ENCODE measurements at regions not wholly inside any gene's neighbourhood (a gene's known extent, or its start where the extent isn't known, plus 50 kb on each side); places are given as distances from the start of the nearest gene placed in this dataset.
"Not testable (repeated sequence)": the region's sequence is repeated elsewhere in the genome, so short reads cannot be mapped to it uniquely, and the experiment has no call there.

GRCh38 chr6:47180633-47181032 lies 129.1 kb downstream of the TNFRSF21 start:
- DNase-seq, result no peak

- no peak for DNase-seq
Observed at GRCh38 chr6:47179286-47179685, 130.4 kb downstream of the TNFRSF21 start.

GRCh38 chr6:47175656-47176055 lies 133.5 kb upstream of the ADGRF1 start:
- no peak for DNase-seq

DNA sequence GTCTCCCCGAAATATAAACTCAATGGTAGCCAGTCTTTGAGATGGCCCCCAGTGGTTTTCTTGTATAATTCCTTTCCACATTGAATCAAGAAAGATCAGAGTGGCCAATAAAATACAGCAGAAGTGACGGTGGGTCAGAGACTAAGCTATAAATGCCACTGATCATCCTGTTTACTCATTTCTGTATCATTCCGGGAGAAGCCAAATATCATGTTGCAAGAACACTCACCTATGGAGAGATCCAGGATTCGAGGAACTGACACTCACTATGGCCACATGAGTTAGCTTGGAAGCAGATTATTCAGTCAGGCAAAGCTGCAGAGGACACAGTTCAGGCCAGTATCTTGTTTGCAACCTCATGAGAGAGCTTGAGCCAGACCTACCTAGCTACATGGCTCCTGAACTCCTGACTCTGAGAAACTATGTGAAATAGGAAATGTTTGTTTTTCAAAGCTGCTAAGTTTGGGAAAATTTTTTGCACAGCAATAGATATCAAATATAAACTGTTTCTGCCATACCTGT lies 132.4 kb upstream of the ADGRF1 start:
- no peak for DNase-seq

DNA sequence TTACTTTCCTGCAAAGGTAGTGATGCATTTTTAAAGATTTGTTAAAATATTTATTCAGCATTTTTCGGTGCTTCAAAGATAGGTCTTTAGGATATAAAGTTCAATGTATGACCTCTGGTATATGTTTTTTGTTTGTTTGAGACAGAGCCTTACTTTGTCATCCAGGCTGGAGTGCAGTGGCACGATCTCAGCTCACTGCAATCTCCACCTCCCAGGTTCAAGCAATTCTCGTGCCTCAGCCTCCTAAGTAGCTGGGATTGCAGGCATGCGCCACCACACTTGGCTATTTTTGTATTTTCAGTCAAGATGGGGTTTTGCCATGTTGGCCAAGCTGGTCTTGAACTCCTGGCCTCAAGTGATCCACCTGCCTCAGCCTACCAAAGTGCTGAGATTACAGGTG lies 131.9 kb upstream of the ADGRF1 start:
- DNase-seq, result not testable (repeated sequence)

DNA sequence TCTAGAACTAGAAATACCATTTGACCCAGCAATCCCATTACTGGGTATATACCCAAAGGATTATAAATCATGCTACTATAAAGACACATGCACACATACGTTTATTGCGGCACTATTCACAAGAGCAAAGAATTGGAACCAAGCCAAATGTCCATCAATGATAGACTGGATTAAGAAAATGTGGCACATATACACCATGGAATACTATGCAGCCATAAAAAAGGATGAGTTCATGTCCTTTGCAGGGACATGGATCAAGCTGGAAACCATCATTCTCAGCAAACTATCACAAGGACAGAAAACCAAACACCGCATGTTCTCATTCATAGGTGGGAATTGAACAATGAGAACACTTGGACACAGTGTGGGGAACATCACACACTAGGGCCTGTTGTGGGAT lies 131.0 kb upstream of the ADGRF1 start:
- DNase-seq, result not testable (repeated sequence)

DNA sequence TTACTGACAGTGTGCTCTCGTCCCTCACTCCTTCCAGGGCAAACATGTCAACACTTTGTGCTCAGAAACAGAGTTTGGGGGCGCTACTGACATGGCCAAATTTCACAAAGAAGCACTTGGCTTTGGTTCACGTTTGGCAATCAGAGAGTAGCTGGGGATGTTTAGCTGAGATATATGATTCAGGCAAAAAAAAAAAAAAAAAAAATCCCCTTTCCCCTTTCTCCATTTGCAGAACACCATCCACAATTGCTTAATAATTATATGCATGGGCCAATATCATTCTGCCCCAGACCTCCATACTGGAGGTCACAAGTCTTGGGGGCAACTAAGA lies 128.4 kb upstream of the ADGRF1 start:
- DNase-seq, result no peak

- no peak for DNase-seq
Observed at GRCh38 chr6:47169785-47170616, 127.9 kb upstream of the ADGRF1 start.

DNA sequence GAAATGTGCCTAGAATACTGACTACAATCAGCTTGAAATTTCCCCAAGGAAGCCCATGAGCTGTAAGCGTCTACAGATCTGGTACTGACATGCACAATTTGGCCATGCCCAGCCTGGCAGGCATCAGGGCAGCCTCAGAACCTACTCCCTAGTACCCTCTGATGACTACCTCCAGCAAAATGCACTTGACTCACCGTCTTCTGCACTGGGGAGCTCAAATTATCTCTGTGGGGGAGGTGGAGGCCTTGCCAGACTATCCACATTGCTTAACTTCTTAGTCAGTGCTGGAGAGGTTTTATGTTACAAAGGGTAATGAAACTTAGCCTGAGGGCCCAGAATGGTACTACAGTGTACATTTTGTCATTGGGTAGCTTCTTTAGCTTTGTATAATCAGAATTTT lies 126.0 kb upstream of the ADGRF1 start:
- no peak for DNase-seq

GRCh38 chr6:47165918-47166317 lies 123.8 kb upstream of the ADGRF1 start:
- DNase-seq, result no peak

GRCh38 chr6:47164877-47165276 lies 122.7 kb upstream of the ADGRF1 start:
- DNase-seq, result no peak

- DNase-seq, result no peak
Observed at GRCh38 chr6:47163536-47163935, 121.4 kb upstream of the ADGRF1 start.

GRCh38 chr6:47162793-47163192 lies 120.7 kb upstream of the ADGRF1 start:
- peak; percentile 14 for DNase-seq

DNA sequence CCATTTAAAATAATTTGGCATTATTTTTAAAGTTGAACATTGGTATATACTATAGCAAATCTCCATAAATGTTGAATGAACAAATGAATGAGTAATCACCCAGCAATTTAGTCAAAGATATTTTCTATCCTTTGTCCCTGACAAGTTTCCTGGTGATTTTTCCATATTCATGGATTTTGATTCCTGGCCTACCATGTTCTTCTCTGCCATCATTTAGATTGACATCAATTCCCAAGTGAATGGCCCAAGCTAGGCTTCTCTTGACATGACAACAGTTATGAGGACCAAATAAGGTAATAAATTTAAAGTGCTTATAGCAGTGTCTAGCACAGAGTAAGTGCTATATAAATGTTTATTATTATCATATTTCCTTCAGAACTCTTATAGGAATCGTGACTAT lies 120.1 kb upstream of the ADGRF1 start:
- no peak for DNase-seq

DNA sequence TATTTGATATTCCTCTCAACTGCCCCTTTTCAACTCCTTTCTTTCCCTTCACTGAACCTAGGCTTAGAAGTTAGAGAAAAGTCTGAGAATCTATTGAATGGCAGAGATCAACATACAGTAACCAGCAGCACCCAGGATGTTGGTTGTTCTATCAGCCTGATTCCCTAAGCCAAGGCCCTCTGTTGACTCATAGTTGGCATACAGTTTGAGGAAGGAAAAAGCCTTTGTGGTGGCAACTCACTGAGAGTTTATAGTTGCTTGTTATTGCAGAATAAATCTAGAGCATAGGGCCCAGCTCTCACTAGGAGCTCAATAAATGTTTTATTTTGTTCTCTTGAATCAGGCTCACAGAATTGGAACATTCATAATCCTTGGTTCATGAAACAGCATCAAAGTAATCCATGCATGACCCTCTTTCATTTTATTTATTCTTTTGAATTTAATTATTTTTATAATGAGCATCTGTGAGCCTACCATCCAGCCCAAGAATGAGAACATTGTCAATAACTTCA lies 119.1 kb upstream of the ADGRF1 start:
- DNase-seq, result peak; percentile 56

DNA sequence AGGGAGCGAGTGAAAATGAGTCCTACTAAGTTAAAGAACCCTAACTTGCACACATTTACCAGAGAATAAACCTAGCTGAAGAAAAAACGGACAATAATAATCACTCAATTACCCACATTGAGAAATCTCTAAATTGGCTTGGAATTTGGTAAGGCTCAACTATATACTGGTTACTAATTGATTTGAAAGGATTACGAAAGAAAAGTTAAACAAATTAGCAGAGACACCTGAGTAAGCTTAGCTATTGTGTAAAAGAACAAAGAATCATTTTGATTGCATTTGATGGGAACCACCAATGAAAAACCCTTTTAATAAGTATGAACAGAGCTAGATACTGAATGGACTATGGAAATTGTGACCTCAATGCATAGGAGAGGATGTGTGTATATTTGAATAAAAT lies 118.6 kb upstream of the ADGRF1 start:
- DNase-seq, result no peak

GRCh38 chr6:47159763-47160162 lies 117.6 kb upstream of the ADGRF1 start:
- no peak for DNase-seq

DNA sequence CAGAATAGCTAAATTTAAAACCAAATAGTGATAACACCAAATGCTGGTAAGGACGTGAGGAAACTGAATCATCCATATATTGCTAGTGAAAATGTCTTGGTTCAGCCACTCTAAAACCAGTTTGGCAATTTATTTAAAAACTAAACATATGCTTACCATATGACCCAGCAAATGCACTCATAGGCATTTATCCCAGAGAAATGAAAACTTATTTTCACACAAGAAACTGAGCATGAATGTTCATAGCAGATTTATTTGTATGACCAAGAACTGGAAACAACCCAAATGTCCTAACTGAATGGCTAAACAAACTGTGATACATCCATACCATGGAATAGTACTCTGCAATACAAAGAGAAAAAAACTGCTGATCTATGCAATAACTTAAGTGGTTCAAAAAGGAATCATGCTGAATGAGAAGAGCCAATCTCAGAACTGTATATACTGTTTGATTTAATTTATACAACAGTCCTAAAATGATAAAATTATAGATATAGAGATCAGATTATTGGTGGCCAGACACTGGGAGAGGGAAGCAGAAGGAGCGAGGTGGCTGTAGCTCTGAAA lies 115.6 kb upstream of the ADGRF1 start:
- no peak for DNase-seq

- DNase-seq, result no peak
Observed at GRCh38 chr6:47157063-47157462, 114.9 kb upstream of the ADGRF1 start.

DNA sequence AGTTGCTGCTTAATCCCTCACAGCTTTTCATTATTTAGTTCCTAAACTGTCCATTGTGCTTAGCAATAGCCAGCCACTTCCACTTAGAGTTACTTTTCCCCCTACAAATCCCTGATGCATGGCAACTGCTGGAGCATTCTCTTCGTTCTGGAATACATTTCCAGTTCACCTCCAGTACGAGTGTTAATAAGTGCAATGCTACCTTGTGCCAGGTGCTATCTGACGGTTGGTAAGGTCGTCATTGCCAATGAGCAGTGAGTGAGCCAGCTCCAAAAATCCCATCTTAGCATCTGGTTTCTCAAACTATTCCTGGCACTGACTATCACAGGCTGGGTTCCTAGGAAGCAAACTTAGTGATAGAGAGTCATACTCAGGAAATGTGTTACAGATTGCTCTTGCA lies 114.1 kb upstream of the ADGRF1 start:
- DNase-seq, result no peak

GRCh38 chr6:47153404-47153755 lies 111.2 kb upstream of the ADGRF1 start:
- no peak for DNase-seq

DNA sequence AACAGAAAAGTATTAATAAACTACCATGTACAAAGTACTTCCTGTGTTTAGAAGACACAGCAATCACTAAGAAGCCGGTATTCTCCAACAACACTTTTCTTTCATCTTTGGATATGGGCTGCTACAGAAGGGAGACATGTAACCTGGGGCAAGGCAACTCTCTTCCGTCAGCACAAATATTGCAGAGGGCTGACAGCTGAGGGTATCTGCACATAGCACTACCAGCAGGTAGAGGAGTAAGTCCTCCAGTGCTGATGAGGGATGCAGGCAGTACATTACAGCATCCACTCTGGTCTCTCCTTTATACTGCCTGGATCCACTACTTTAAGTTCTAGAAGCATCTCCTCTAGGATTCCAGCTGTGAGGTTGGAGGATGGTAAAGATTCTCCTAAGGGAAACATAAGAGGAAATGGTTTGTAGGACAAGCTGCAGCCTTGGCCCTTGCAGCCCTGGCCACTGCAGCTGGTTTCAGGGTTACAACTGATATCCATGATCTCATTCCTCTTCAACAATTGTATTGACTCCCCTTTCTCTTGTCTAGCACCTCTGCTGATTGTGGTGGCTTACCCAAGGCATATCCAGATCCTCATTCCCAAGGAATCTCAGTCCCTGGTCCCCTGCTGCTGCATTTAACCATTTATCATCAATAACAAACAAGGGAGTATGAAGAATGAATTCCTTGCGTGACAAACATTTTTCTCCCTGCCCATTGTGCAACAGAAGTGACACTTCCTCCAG lies 110.7 kb upstream of the ADGRF1 start:
- no peak for DNase-seq

DNA sequence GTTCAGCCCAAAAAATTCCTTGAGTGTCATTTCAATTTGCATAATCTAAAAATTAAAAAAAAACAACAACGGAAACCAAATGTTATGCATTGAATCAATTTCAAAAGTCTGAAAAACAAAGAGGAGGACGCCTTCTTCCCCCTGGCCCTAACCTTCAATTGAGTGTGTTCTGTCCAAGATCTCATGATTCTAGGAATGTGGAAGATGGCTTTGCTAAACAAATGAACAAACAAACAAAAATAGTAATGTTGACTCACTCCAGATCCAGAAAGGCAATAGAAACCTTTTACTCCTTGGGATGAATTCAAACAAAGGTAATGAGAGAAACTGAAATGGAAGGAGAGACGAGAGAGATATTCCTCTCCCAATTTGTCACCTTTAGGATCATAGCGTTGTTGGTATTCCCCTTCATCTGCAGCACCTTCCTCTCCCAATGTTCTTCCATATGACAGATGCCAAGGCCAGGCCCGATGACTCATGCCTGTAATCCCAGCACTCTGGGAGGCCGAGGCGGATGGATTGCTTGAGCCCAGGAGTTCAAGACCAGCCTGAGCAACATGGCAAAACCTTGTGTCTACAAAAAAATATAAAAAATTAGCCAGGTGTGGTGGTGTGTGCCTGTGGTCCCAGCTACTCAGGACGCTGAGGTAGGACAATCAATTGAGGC lies 109.2 kb upstream of the ADGRF1 start:
- no peak for DNase-seq
